ENCODE measurements at regions not wholly inside any gene's neighbourhood (a gene's known extent, or its start where the extent isn't known, plus 50 kb on each side); places are given as distances from the start of the nearest gene placed in this dataset.

DNA sequence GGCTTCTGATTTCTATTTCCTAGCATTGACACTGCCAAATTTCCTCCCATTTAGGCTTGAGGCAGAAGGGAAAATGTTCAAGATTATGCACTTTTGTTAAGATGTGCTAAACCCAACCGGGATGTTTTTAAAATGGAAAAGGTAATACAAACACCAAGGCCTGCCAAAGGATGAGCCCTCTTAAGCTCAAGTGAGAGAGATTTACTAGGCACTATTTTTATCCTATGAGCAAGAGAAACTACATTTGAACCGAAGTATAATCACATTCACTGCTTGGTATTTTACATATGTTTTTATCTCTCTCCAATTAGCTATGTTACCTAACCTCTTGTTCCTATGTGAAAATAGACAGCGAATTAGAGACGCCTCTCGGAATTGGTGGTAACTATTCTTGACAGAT is 295.8 kb downstream of the GABRB3 start:
- DNase-seq (ENCODE audit: low read depth), result no peak
- no peak overlapping the region for H3K4me3 ChIP-seq (ENCODE audit: low read depth, low read length)
- TF ChIP-seq, protein P1, sequence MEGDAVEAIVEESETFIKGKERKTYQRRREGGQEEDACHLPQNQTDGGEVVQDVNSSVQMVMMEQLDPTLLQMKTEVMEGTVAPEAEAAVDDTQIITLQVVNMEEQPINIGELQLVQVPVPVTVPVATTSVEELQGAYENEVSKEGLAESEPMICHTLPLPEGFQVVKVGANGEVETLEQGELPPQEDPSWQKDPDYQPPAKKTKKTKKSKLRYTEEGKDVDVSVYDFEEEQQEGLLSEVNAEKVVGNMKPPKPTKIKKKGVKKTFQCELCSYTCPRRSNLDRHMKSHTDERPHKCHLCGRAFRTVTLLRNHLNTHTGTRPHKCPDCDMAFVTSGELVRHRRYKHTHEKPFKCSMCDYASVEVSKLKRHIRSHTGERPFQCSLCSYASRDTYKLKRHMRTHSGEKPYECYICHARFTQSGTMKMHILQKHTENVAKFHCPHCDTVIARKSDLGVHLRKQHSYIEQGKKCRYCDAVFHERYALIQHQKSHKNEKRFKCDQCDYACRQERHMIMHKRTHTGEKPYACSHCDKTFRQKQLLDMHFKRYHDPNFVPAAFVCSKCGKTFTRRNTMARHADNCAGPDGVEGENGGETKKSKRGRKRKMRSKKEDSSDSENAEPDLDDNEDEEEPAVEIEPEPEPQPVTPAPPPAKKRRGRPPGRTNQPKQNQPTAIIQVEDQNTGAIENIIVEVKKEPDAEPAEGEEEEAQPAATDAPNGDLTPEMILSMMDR (conservative IDR thresholded peaks at IDR 0.05; ENCODE audit: low read depth, low read length), result no peak

- H3K4me3 ChIP-seq (ENCODE audit: low read depth, low read length), result no peak overlapping the region
- TF ChIP-seq, protein P1 (conservative IDR thresholded peaks at IDR 0.05; ENCODE audit: low read depth, low read length), result no peak
- DNase-seq (ENCODE audit: low read depth), result no peak
These were observed 297.3 kb downstream of the GABRB3 start for GRCh38 chr15:26475554-26475953.

DNA sequence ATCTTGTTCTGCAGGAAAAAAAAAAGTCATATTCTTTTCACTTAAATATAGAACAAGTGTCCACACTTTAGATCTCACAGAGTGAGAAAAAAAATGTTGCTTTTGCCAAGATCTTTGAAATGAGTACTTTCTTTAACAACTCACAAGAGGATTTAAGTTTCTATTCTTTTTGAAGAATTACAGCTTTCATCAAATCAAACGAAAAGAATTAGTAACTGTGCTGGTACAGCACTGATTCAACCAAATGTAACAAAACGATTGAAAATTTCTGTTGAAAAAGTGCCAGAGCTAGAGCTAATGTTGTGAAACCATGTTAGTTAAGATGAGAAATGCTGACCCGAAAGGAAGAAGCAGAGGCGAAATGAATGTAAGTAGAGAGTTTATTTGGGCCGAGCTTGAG is 300.2 kb downstream of the GABRB3 start:
- TF ChIP-seq, protein P1 (conservative IDR thresholded peaks at IDR 0.05; ENCODE audit: low read depth, low read length), result no peak
- H3K4me3 ChIP-seq (ENCODE audit: low read depth, low read length), result no peak overlapping the region
- no peak for DNase-seq (ENCODE audit: low read depth)

DNA sequence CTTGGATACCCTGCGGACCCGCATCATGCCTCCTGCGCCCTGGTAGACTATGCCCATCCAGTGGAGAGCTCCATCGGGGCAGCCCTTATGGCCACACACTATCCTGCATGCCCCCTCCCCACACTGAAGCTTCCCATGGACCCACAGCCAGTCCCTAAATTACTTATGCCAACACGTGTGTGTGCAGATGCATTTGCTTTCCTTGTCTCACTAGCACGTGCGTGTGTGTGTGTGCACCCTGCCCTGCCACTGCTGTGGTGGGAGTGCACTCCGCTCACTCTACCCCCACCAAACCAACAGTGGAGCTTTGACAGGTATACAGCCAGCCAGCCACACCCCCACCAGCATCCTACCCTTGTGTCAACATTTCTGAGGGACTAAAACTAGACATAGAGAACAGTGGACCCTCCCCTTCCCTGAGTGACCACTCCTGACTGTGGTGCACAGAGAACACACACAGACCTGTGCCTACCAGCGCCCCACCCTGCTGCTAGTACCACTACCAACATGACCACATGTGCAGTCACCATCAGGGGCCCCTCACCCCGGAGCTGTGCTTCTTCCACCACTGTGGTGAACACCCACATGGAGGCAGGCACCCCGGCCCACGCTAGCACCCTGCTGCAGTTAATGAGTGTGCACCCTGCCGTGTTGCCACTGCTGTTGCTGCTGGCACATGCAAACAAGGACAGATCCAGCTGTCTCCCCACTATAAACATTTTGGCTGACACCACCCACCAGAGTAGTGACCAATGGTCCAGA is 310.8 kb downstream of the GABRB3 start:
- H3K4me3 ChIP-seq (ENCODE audit: low read depth, low read length), result no peak overlapping the region

DNA sequence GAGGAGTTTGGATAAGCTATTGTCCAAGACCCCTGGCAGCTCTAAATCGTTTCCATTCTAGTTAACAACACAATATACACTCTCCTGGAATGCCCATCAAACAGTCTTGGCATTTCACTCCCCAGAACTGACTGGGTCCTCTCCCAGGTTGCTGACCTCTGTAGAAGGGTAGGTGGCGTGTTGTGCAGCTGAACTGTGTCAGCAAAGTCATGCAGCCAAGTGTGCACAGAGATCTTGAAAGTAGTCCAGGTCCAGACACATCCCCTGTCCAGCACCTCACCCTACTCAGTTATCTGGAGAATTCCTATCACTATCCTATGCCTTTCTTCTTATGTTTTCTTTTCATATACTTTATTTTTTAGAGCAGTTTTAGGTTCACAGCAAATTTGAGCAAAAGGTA is 312.7 kb downstream of the GABRB3 start:
- no peak overlapping the region for H3K4me3 ChIP-seq (ENCODE audit: low read depth, low read length)
- no peak for DNase-seq (ENCODE audit: low read depth)
- TF ChIP-seq, protein P1 (conservative IDR thresholded peaks at IDR 0.05; ENCODE audit: low read depth, low read length), result no peak

More for the DNA sequence above, 310.8 kb downstream of the GABRB3 start:
- TF ChIP-seq, protein P1 (conservative IDR thresholded peaks at IDR 0.05; ENCODE audit: low read depth, low read length), result no peak
- no peak for DNase-seq (ENCODE audit: low read depth)

DNA sequence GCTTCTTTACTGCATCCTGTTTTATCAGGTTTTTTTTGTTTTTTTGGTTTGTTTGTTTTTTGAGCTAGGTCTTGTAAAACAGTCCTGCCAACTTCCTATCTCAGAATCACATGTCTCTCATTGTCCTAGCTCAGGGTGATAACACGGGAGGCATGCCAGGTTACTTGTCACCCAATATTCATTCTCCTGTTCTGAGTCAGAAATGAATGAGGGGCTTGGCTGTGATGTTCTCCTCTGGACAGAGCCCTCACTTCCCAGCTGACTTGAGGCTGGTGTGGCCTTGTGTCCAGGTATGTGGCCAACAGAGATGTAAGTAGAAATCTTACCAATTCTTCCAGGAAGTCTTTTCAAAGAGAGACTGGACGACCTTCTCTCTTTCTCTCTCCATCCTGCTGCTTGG is 317.0 kb downstream of the GABRB3 start:
- no peak overlapping the region for H3K4me3 ChIP-seq (ENCODE audit: low read depth, low read length)
- TF ChIP-seq, protein P1 (conservative IDR thresholded peaks at IDR 0.05; ENCODE audit: low read depth, low read length), result no peak
- no peak for DNase-seq (ENCODE audit: low read depth)

GRCh38 chr15:26453914-26454313 is 319.0 kb downstream of the GABRB3 start:
- DNase-seq (ENCODE audit: low read depth), result no peak
- TF ChIP-seq, protein P1 (conservative IDR thresholded peaks at IDR 0.05; ENCODE audit: low read depth, low read length), result no peak
- H3K4me3 ChIP-seq (ENCODE audit: low read depth, low read length), result no peak overlapping the region

Measured in epithelial cell of proximal tubule (primary cell).